Neuron (in vitro differentiated cells): ENCODE measurements at regions not wholly inside any gene's neighbourhood (a gene's known extent, or its start where the extent isn't known, plus 50 kb on each side); places are given as distances from the start of the nearest gene placed in this dataset.

Source experiments
- H2AFZ ChIP-seq: one replicate; pipeline ENCODE4 v1.6.1; 2013; ENCODE audit warnings: low read depth, mild to moderate bottlenecking, inconsistent platforms, low read length, moderate library complexity
- H3K27me3 ChIP-seq: one replicate; pipeline ENCODE4 v1.6.1; 2013; ENCODE audit warnings: low read length; ENCODE audit not compliant: insufficient read depth
- H3K36me3 ChIP-seq: one replicate; pipeline ENCODE4 v1.6.1; 2013; ENCODE audit warnings: low read length; ENCODE audit not compliant: insufficient read depth
- H3K4me1 ChIP-seq: one replicate; pipeline ENCODE4 v1.6.1; 2013; ENCODE audit warnings: low read length; ENCODE audit not compliant: insufficient read depth
- H3K4me3 ChIP-seq: 2 replicates; pipeline ENCODE4 v1.5.1; 2013; ENCODE audit warnings: mild to moderate bottlenecking, low read length, moderate library complexity
- H3K9me3 ChIP-seq: one replicate; pipeline ENCODE4 v1.6.1; 2013; ENCODE audit warnings: low read length

DNA sequence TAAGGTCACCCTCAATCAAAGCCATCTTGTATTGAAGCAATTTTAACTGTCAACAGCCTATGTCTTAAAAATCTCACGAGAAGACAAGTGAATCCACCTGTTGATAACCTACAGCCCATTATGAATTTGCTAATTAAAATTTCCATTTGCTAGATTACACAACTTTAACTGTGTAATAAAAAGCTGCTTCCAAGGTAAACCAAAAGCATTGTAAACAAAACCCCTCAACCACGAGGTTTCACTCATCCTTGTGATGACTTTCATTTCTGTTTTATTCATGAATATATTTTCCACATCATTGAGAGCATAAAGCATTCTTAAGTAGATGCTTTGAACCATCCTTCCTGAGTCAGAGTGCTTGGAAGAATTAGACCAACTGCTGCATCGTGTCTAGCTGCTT, 217.5 kb upstream of the GYPA start:
- H3K4me3 ChIP-seq, result no peak overlapping the region
- peaks cover 39% of the 10 kb centered on the region for H3K4me1 ChIP-seq
- H3K36me3 ChIP-seq, result no peaks in the 10 kb centered on the region
- no peak overlapping the region for H2AFZ ChIP-seq
- H3K27me3 ChIP-seq, result no peaks in the 10 kb centered on the region
- no peaks in the 10 kb centered on the region for H3K9me3 ChIP-seq

DNA sequence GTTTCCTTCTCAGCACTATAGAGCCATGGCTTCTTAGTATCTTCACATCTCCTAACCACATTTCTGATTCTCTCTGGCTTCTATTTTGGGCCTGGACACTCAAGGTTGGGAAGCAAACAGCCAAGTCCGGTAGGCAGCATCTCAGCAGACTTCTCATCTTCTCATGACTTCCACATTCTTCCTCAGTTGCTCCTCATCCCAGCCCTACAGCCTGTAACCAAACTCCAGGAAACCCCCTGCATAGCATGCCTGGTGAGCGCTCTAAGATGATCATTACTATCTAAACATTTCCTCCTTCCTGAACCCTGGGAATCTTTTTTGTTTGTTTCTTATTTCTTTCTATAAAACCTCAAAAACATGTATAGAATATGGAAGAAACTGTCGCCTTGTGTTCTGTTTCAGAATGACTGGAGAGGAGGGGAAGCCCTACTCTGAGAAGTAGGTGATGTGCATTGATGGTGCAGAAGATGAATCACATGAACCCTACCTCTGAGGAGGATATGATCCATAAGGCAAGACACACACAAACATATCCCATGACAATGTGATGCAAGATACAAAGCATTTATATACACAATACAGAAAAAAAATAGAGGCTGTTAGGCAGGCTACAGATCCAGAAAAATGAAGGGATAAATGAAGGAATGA, 219.8 kb upstream of the GYPA start:
- no peaks in the 10 kb centered on the region for H3K36me3 ChIP-seq
- H2AFZ ChIP-seq, result no peak overlapping the region
- H3K27me3 ChIP-seq, result no peaks in the 10 kb centered on the region
- H3K4me1 ChIP-seq, result peaks cover 26% of the 10 kb centered on the region
- H3K4me3 ChIP-seq, result no peak overlapping the region
- H3K9me3 ChIP-seq, result no peaks in the 10 kb centered on the region

DNA sequence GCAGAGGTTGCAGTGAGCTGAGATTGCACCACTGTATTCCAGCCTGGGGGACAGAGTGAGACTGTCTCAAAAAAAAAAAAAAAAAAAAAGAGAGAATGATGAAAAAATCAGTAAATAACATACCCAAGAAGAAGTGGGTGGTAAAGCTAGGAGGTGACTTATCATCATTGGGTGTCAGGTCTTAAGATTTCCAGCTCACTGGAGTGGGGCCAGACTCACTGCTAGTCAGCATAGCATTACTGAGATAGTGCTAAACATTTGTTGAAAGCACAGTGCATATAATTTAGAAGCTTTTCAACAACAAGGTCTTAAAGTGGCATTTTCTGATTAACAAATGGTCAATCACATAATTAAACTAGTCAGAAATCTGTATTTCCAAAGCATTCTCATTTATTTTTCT, 221.8 kb upstream of the GYPA start:
- no peaks in the 10 kb centered on the region for H3K27me3 ChIP-seq

DNA sequence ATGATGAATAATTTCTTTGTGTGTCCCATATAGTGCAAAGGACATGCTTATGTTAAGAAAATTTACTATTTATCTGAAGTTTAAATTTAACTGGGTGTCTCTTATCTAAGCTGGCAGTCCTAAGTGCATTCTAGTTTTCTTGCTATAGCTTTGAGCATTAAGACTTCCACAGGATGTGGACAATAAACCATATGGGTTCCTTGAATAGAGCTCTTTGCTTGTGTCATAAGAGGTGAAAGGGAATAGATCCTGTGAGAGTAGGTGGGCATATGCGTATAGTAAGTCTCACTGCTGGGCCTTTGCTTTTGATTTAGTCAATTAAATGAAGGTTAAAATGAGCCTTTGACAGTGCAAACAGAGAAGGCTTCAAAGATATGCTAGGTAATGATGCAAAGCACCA, 223.4 kb upstream of the GYPA start:
- Histone ChIP-seq H3K9me3 (no peaks in the 10 kb centered on the region), H3K4me1 (no peaks in the 10 kb centered on the region), H2AFZ (no peak overlapping the region), H3K36me3 (no peaks in the 10 kb centered on the region), H3K27me3 (no peaks in the 10 kb centered on the region), H3K4me3 (no peak overlapping the region)

More for the DNA sequence above, 221.8 kb upstream of the GYPA start:
- Histone ChIP-seq H3K9me3 (no peaks in the 10 kb centered on the region), H3K4me1 (peaks cover 9% of the 10 kb centered on the region), H3K4me3 (no peak overlapping the region), H3K36me3 (no peaks in the 10 kb centered on the region), H2AFZ (no peak overlapping the region)

DNA sequence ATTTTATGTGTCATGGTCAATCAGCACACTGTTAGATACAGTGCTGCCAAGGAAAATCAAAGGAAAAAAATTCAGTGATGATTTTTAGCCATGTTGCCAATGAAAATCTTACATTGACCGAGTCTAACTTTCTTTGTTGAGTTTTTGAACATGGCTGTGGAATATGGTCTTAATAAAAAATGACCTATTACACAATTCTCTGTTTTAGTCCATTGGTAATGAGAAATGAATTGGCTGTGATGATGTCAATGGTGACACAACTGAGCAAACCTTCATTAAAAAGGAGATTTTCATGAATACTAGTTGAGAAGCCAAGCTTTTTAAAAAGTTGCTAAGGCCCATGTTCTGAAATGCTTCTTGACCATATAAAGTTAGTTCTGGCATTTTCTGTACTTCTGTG, 225.9 kb upstream of the GYPA start:
- Histone ChIP-seq H3K27me3 (no peaks in the 10 kb centered on the region), H3K4me1 (no peaks in the 10 kb centered on the region), H3K9me3 (no peaks in the 10 kb centered on the region), H3K4me3 (no peak overlapping the region), H2AFZ (no peak overlapping the region), H3K36me3 (no peaks in the 10 kb centered on the region)

DNA sequence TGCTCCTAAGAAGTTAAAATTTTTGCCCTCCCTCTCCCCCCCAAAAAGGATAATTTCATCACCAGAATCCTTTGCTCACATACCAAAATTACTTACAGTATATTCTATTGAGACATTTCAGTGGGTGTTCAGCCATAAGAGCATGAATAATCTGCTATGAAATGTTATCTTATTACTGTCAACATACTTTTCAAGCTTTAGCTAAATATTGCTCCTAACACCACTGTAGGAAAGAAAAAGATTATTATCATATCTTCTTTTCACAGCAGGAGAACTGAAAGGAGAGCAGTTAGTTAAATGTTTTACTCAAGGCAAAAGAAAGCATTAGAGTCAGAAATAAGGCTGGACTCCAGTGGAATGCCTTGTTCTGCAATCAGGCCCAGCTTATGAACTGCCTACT, 231.0 kb upstream of the GYPA start:
- Histone ChIP-seq H2AFZ (no peak overlapping the region), H3K4me3 (no peak overlapping the region), H3K36me3 (no peaks in the 10 kb centered on the region), H3K9me3 (no peaks in the 10 kb centered on the region), H3K27me3 (no peaks in the 10 kb centered on the region), H3K4me1 (peaks cover 12% of the 10 kb centered on the region)

DNA sequence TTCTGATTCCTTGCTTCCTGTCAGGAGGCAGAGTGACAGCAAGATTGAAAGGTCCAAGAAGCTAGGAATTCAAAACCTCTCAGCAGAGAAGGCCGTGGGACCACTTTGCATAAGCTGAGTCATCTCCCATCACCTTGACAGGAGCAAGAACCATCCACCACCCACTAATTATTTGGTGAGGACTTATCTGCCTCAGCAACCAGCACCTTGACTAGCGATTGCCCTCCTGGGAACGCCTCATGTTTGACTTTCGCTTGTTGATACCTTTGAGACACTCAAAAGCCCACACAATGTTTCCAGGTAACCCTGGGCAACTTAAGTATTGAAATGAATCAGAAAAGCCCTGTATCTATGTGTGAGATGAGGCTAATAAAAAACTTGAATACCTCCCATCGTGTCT, 233.5 kb upstream of the GYPA start:
- H3K4me1 ChIP-seq, result peaks cover 24% of the 10 kb centered on the region
- H3K27me3 ChIP-seq, result no peaks in the 10 kb centered on the region
- H2AFZ ChIP-seq, result no peak overlapping the region
- H3K9me3 ChIP-seq, result no peaks in the 10 kb centered on the region
- no peak overlapping the region for H3K4me3 ChIP-seq
- H3K36me3 ChIP-seq, result no peaks in the 10 kb centered on the region

DNA sequence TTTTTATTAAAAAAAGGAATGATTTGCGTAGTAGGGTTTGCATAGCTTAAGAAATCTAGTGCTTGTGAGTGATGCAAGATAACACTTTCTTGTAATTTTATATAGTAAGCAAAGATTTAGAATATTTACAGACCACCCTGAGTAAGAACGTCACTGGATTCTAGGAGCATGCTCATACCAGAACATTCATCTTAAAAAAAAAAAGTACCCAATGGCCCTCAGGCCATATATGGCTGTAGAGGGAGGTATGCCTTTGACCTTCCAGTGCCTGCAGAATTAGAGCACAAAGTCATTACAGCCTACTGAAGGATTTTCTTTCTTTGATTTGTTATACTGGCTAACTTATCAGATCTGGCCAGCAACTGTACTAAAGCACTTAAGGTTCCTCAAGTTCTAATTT, 236.3 kb upstream of the GYPA start:
- Histone ChIP-seq H2AFZ (no peak overlapping the region), H3K9me3 (no peaks in the 10 kb centered on the region), H3K4me1 (peaks cover 24% of the 10 kb centered on the region), H3K36me3 (no peaks in the 10 kb centered on the region), H3K27me3 (no peaks in the 10 kb centered on the region), H3K4me3 (no peak overlapping the region)

DNA sequence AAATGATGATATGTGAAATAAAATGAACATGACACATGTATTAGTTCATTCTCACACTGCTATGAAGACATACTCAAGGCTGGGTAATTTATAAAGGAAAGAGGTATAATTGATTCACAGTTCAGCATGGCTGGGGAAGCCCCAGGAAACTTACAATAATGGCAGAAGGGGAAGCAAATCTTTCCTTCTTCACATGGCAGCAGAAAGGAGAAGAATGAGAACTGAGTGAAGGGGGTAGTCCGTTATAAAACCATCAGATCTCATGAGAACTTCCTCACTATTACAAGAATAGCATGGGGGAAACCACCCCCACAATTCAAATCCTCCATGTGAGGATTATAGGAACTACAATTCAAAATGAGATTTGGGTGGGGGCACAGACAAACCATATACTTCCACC, 243.9 kb upstream of the GYPA start:
- Histone ChIP-seq H3K4me3 (no peak overlapping the region), H3K36me3 (no peaks in the 10 kb centered on the region), H3K27me3 (no peaks in the 10 kb centered on the region), H3K9me3 (peaks cover 7% of the 10 kb centered on the region), H3K4me1 (no peaks in the 10 kb centered on the region), H2AFZ (no peak overlapping the region)

DNA sequence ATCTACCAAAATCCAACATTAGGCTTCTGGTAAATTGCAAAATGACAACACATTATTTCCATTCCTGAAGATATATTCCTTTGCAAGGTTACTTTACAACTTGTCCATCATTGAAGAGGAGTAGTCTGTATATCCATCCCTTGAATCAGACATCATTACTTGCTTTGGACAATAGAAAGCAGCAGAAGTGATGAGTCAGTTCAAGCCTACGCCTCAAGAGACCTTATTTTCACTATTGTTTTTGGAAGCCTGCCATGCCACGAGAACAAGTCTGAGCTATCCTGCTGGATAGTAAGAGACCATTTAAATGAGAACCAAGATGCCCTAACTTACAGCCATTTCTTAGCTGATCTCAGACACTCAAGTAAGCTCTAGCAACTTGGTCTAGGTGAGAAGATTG, 246.0 kb upstream of the HHIP start:
- no peaks in the 10 kb centered on the region for H3K27me3 ChIP-seq

DNA sequence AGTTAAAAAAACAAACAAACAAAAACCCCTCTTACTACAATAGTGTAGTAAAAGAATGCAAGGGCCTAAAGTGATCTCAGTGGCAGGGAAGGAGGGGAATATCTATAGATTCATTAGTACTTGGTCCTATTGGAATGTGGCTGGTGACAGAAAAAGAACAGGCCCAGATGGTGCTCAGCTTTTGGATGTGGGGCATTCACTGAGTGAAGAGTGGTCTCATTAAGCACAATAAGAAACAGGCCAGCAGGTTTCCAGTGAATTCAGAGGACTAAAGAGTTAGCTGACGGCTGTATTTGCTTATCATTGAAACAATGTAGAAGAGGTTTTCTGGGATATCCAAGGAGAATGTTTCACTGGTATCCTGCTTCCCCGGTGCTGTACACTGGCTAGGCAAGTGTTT, 243.8 kb upstream of the HHIP start:
- Histone ChIP-seq H2AFZ (no peak overlapping the region), H3K36me3 (no peaks in the 10 kb centered on the region), H3K9me3 (no peaks in the 10 kb centered on the region), H3K27me3 (no peaks in the 10 kb centered on the region), H3K4me3 (no peak overlapping the region), H3K4me1 (peaks cover 8% of the 10 kb centered on the region)

More for the DNA sequence above, 246.0 kb upstream of the HHIP start:
- H3K9me3 ChIP-seq, result no peaks in the 10 kb centered on the region
- H3K4me3 ChIP-seq, result no peak overlapping the region
- no peak overlapping the region for H2AFZ ChIP-seq
- H3K36me3 ChIP-seq, result no peaks in the 10 kb centered on the region
- H3K4me1 ChIP-seq, result peaks cover 8% of the 10 kb centered on the region

DNA sequence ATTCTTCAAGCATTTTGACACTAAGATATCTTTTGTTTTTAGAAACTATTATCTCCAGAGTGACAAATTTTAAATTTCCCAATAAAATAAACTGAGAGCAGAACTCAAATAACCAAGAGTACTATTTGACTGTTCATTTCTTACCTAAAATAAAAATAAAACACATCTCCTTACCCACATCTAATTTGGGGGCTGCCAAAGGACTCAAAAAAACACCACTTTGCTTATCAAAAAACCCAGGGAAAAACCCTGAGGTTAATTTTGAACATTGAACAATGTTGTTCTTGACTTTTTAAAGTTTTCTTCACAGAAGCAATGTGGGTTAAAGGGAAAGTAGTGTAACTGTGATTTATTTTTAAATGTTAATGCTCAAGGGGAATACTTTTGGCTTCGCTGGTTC, 243.0 kb upstream of the HHIP start:
- Histone ChIP-seq H2AFZ (no peak overlapping the region), H3K9me3 (no peaks in the 10 kb centered on the region), H3K36me3 (no peaks in the 10 kb centered on the region), H3K4me3 (no peak overlapping the region), H3K27me3 (no peaks in the 10 kb centered on the region), H3K4me1 (peaks cover 8% of the 10 kb centered on the region)

DNA sequence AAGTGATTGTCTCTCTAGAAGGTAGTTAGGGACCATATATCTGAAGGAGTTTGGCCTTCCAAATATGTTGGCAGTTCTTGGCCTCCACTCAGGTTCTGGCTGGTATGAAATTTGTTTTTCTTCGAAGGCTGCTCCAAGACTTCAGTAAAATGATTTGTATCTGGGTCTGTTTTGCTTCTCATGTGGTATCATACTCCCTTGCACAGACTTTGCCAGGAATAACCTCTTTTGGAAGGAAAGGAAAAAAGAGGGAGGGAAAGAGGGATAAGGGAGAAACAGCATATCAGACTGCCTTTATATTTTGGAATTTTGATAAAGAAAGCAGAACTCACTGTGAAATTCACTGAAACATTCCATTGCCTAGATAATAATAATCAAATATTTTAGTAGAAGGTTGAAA, 242.1 kb upstream of the HHIP start:
- Histone ChIP-seq H3K4me3 (no peak overlapping the region), H3K4me1 (peaks cover 8% of the 10 kb centered on the region), H3K9me3 (no peaks in the 10 kb centered on the region), H3K27me3 (no peaks in the 10 kb centered on the region), H2AFZ (no peak overlapping the region), H3K36me3 (no peaks in the 10 kb centered on the region)

DNA sequence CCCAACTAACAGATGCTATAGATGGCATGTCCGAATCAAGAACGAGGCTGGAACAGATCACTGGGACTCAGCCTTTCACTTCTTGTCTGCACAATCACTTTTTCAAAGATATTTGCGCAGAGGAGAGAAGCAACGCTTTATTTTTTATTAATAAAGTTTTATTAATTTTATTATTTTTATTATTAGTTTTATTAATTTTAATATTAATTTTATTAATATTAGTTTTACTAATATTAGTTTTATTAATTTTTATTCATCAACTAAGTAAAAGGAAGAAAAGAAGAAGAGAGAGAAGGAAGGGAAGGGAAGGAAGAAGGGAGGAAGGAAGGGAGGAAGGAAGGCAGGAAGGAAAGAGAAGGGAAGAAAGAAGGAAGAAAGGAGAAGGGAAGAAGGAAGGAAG, 236.4 kb upstream of the HHIP start:
- no peaks in the 10 kb centered on the region for H3K27me3 ChIP-seq
- H3K9me3 ChIP-seq, result no peaks in the 10 kb centered on the region
- H3K4me3 ChIP-seq, result no peak overlapping the region
- H2AFZ ChIP-seq, result no peak overlapping the region
- H3K36me3 ChIP-seq, result no peaks in the 10 kb centered on the region
- no peaks in the 10 kb centered on the region for H3K4me1 ChIP-seq
